ENCODE measurements at regions not wholly inside any gene's neighbourhood (a gene's known extent, or its start where the extent isn't known, plus 50 kb on each side); places are given as distances from the start of the nearest gene placed in this dataset.

DNA sequence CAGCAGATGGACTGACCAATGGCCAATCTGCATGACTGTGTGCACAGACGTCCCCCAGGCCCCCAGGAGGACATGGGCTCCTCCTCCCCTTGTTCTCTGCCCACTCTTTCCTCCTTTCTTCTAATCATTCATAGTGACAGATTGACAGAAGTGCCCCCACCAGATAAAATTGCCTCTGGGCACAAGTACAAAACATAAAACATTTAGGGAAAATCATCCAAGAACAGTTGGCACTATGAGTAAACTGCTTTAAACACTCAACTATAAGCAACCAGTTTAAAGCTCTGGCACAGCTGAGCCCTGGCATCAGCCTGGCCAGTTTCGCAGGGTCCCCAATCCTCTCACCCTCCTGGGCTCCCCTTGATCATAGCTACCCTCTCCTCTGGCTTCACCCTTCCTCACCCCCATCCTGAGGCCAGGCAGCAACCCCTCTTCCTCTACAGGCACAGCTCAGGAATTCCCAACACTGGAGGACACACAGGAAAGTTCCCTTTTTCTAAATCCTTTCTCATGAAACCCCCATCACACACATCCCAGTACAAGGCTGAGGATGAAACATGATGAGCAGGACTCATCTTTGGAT lies 232.9 kb downstream of the BUD13 start:
- TF ChIP-seq, protein P1, sequence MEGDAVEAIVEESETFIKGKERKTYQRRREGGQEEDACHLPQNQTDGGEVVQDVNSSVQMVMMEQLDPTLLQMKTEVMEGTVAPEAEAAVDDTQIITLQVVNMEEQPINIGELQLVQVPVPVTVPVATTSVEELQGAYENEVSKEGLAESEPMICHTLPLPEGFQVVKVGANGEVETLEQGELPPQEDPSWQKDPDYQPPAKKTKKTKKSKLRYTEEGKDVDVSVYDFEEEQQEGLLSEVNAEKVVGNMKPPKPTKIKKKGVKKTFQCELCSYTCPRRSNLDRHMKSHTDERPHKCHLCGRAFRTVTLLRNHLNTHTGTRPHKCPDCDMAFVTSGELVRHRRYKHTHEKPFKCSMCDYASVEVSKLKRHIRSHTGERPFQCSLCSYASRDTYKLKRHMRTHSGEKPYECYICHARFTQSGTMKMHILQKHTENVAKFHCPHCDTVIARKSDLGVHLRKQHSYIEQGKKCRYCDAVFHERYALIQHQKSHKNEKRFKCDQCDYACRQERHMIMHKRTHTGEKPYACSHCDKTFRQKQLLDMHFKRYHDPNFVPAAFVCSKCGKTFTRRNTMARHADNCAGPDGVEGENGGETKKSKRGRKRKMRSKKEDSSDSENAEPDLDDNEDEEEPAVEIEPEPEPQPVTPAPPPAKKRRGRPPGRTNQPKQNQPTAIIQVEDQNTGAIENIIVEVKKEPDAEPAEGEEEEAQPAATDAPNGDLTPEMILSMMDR (IDR thresholded peaks at IDR 0.05) = no peak
- TF ChIP-seq POLR2A (IDR thresholded peaks at IDR 0.05) (no peak), POLR2AphosphoS5 (IDR thresholded peaks at IDR 0.05) (no peak)
